ENCODE measurements at regions not wholly inside any gene's neighbourhood (a gene's known extent, or its start where the extent isn't known, plus 50 kb on each side); places are given as distances from the start of the nearest gene placed in this dataset.

GRCh38 chr7:35348611-35349400, 94.9 kb upstream of the TBX20 start:
- in situ Hi-C loops (cut with MboI; ENCODE audit: low sequenced_read_pairs in 4 of 4), result no loop called here
- DNase-seq, result no peak
- intact Hi-C loops (cut with DNase I; ENCODE audit: low total_unique reads), result no loop called here

GRCh38 chr7:35342786-35343185, 88.9 kb upstream of the TBX20 start:
- ATAC-seq (no peak), DNase-seq (no peak)
- no peak for TF ChIP-seq CTCF (IDR thresholded peaks at IDR 0.05 in 4 of 5, conservative IDR thresholded peaks at IDR 0.05 in 1 of 5)
- no peak for TF ChIP-seq POLR2A (IDR thresholded peaks at IDR 0.05)
- Histone ChIP-seq H3K27ac (no peak overlapping the region), H3K4me3 (no peak overlapping the region), H3K36me3 (no peaks in the 10 kb centered on the region), H3K4me1 (no peaks in the 10 kb centered on the region), H3K9me3 (no peaks in the 10 kb centered on the region), H3K27me3 (no peaks in the 10 kb centered on the region)
- intact Hi-C loops (cut with DNase I; ENCODE audit: low total_unique reads) (no loop called here), in situ Hi-C loops (cut with MboI; ENCODE audit: low sequenced_read_pairs in 4 of 4) (no loop called here)

More at GRCh38 chr7:35348611-35349400, 94.9 kb upstream of the TBX20 start:
- TF ChIP-seq POLR2A (IDR thresholded peaks at IDR 0.05) (no peak), CTCF (IDR thresholded peaks at IDR 0.05 in 4 of 5, conservative IDR thresholded peaks at IDR 0.05 in 1 of 5) (no peak)
- Histone ChIP-seq H3K4me3 (no peak overlapping the region), H3K36me3 (no peaks in the 10 kb centered on the region), H3K4me1 (no peaks in the 10 kb centered on the region), H3K27me3 (no peaks in the 10 kb centered on the region), H3K9me3 (no peaks in the 10 kb centered on the region), H3K27ac (no peak overlapping the region)
- ATAC-seq, result no peak

- Histone ChIP-seq H3K4me1 (no peaks in the 10 kb centered on the region), H3K9me3 (no peaks in the 10 kb centered on the region), H3K36me3 (no peaks in the 10 kb centered on the region), H3K27me3 (no peaks in the 10 kb centered on the region), H3K4me3 (no peak overlapping the region), H3K27ac (no peak overlapping the region)
- TF ChIP-seq POLR2A (IDR thresholded peaks at IDR 0.05) (no peak), CTCF (IDR thresholded peaks at IDR 0.05 in 4 of 5, conservative IDR thresholded peaks at IDR 0.05 in 1 of 5) (no peak)
- intact Hi-C loops (cut with DNase I; ENCODE audit: low total_unique reads), result no loop called here
- DNase-seq (no peak), ATAC-seq (no peak)
- in situ Hi-C loops (cut with MboI; ENCODE audit: low sequenced_read_pairs in 4 of 4), result no loop called here
Observed at GRCh38 chr7:35339811-35340210, 85.9 kb upstream of the TBX20 start.

GRCh38 chr7:35336444-35336843, 82.5 kb upstream of the TBX20 start:
- no peak for ATAC-seq
- in situ Hi-C loops (cut with MboI; ENCODE audit: low sequenced_read_pairs in 4 of 4), result no loop called here
- DNase-seq, result no peak
- TF ChIP-seq CTCF (IDR thresholded peaks at IDR 0.05 in 4 of 5, conservative IDR thresholded peaks at IDR 0.05 in 1 of 5) (no peak), POLR2A (IDR thresholded peaks at IDR 0.05) (no peak)
- intact Hi-C loops (cut with DNase I; ENCODE audit: low total_unique reads), result no loop called here
- H3K9me3 ChIP-seq, result no peaks in the 10 kb centered on the region
- H3K36me3 ChIP-seq, result no peaks in the 10 kb centered on the region
- no peaks in the 10 kb centered on the region for H3K4me1 ChIP-seq
- H3K4me3 ChIP-seq, result no peak overlapping the region
- H3K27me3 ChIP-seq, result no peaks in the 10 kb centered on the region
- no peak overlapping the region for H3K27ac ChIP-seq

- ATAC-seq (no peak), DNase-seq (no peak)
- in situ Hi-C loops (cut with MboI; ENCODE audit: low sequenced_read_pairs in 4 of 4), result no loop called here
- H3K4me3 ChIP-seq, result no peak overlapping the region
- TF ChIP-seq CTCF (IDR thresholded peaks at IDR 0.05 in 4 of 5, conservative IDR thresholded peaks at IDR 0.05 in 1 of 5) (no peak), POLR2A (IDR thresholded peaks at IDR 0.05) (no peak)
- intact Hi-C loops (cut with DNase I; ENCODE audit: low total_unique reads), result no loop called here
- no peaks in the 10 kb centered on the region for H3K36me3 ChIP-seq
- no peaks in the 10 kb centered on the region for H3K9me3 ChIP-seq
- no peaks in the 10 kb centered on the region for H3K4me1 ChIP-seq
- H3K27me3 ChIP-seq, result no peaks in the 10 kb centered on the region
- no peak overlapping the region for H3K27ac ChIP-seq
Observed at GRCh38 chr7:35334506-35334905, 80.6 kb upstream of the TBX20 start.

Data from gastrocnemius medialis (tissue), 4 donors.